ENCODE measurements at regions not wholly inside any gene's neighbourhood (a gene's known extent, or its start where the extent isn't known, plus 50 kb on each side); places are given as distances from the start of the nearest gene placed in this dataset.
"Not testable (repeated sequence)": the region's sequence is repeated elsewhere in the genome, so short reads cannot be mapped to it uniquely, and the experiment has no call there.

DNA sequence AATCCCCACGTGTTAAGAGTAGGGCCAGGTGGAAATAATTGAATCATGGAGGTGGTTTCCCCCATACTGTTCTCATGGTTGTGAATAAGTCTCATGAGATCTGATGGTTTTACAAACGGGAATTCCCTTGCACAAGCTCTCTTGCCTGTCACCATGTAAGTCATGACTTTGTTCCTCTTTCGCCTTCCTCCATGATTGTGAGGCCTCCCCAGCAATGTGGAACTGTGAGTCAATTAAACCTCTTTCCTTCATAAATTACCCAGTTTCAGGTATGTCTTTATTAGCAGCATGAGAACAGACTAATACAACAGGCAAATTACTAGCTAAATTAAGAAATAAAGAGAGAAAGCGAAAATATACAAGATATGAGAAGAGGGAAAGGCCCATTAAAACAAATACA is 1822.6 kb upstream of the PIK3C3 start:
- not testable (repeated sequence) for TF ChIP-seq POLR2A, CTCF (IDR thresholded peaks at IDR 0.05)

Data from ovary (tissue), 3 donors.